Sigmoid colon (tissue), 6 donors: ENCODE measurements at regions not wholly inside any gene's neighbourhood (a gene's known extent, or its start where the extent isn't known, plus 50 kb on each side); places are given as distances from the start of the nearest gene placed in this dataset.

Source experiments
- DNase-seq: peaks from one replicate; pipeline ENCODE4 v3.0.0-alpha.2; 2019
- H3K27ac ChIP-seq, 4 donors: fragments of 200-600 bp; sonication (generic); one replicate each; pipeline ENCODE4 v1.5.1; 2016 to 2019; ENCODE audit warnings: mild to moderate bottlenecking in 1 of 4
- H3K27me3 ChIP-seq, 3 donors: fragments of 200-600 bp; sonication (generic); one replicate each; pipeline ENCODE4 v1.5.1; 2019; ENCODE audit warnings: mild to moderate bottlenecking in 1 of 3
- H3K36me3 ChIP-seq, 4 donors: fragments of 200-600 bp; sonication (generic); one replicate each; pipeline ENCODE4 v1.5.1; 2016 to 2019
- H3K4me1 ChIP-seq, 4 donors: fragments of 200-600 bp; sonication (generic); one replicate each; pipeline ENCODE4 v1.5.1; 2017 to 2019
- H3K4me3 ChIP-seq, 4 donors: fragments of 200-600 bp; sonication (generic); one replicate each; pipeline ENCODE4 v1.5.1; 2017 to 2019; ENCODE audit warnings: mild to moderate bottlenecking in 2 of 4, moderate library complexity in 1 of 4
- H3K9me3 ChIP-seq, 4 donors: fragments of 200-600 bp in 3 of 4; sonication (generic) in 3 of 4; one replicate each; pipeline versions ENCODE4 v1.5.1 to v1.6.1; 2013 to 2019
- EP300 ChIP-seq, 4 donors: sonication (generic); formaldehyde crosslinking; IDR thresholded peaks; one replicate each; pipeline ENCODE4 v1.6.1; 2017; ENCODE audit warnings: antibody characterized with exemption in 4 of 4
- POLR2A ChIP-seq, 2 donors: fragments of 450-650 bp; IDR thresholded peaks; one replicate each; pipeline ENCODE4 v1.6.1; 2016; ENCODE audit warnings: antibody characterized with exemption in 2 of 2, mild to moderate bottlenecking in 2 of 2, moderate library complexity in 2 of 2
- POLR2AphosphoS5 ChIP-seq, 4 donors: sonication (generic); formaldehyde crosslinking; IDR thresholded peaks; one replicate each; pipeline ENCODE4 v1.6.1; 2017; ENCODE audit warnings: antibody characterized with exemption in 4 of 4
- WGBS, 2 donors: extraction: QIAGEN DNeasy Blood & Tissue Kit; methylation state at CpG; one replicate each; pipeline ENCODE4 v1.1.7; 2013; 5-methylcytosine and 5-hydroxymethylcytosine counted together
- intact Hi-C: fragments of 100-400 bp; cut with DNase I; formaldehyde crosslinking; loops from one replicate; pipeline ENCODE4 v1.15.1; 2023
- TF ChIP-seq, protein P1 (sequence below), 4 experiments: fragments of 450-650 bp in 3 of 4; fragments of 200-600 bp in 1 of 4; IDR thresholded peaks; one replicate each; pipeline ENCODE4 v1.5.1; 2016 to 2019; ENCODE audit warnings: antibody characterized with exemption in 4 of 4, mild to moderate bottlenecking in 3 of 4, moderate library complexity in 2 of 4
- donor health status: healthy with polysubstance abuse.
- donor health status: healthy.

DNA sequence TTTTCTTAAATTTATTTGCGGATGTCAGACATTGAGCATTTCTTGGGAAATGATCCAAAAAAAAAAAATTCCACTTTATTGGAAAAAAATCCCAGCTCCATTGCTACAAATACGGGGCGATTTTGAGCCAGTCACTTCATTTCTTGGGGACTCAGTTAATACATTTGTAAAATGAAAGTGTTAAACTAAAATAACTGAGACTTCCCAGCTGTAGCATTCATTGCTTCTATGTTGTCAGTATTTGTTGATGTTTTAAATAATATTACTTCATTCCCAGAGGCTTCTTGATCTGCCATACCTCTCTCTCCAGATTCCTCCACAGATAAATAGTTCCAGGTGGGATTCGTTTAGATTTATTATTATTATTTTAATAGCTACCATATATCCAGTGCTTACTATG is 77.1 kb upstream of the HS3ST3A1 start:
- no peak overlapping the region for H3K4me3 ChIP-seq
- H3K9me3 ChIP-seq: no peaks in the 10 kb centered on the region
- DNase-seq: no peak
- H3K27ac ChIP-seq: no peak overlapping the region
- no peaks in the 10 kb centered on the region for H3K36me3 ChIP-seq
- H3K4me1 ChIP-seq: no peaks in the 10 kb centered on the region
- intact Hi-C loops: no loop called here
- TF ChIP-seq POLR2AphosphoS5 (IDR thresholded peaks at IDR 0.05): no peak
- TF ChIP-seq, protein P1, sequence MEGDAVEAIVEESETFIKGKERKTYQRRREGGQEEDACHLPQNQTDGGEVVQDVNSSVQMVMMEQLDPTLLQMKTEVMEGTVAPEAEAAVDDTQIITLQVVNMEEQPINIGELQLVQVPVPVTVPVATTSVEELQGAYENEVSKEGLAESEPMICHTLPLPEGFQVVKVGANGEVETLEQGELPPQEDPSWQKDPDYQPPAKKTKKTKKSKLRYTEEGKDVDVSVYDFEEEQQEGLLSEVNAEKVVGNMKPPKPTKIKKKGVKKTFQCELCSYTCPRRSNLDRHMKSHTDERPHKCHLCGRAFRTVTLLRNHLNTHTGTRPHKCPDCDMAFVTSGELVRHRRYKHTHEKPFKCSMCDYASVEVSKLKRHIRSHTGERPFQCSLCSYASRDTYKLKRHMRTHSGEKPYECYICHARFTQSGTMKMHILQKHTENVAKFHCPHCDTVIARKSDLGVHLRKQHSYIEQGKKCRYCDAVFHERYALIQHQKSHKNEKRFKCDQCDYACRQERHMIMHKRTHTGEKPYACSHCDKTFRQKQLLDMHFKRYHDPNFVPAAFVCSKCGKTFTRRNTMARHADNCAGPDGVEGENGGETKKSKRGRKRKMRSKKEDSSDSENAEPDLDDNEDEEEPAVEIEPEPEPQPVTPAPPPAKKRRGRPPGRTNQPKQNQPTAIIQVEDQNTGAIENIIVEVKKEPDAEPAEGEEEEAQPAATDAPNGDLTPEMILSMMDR (IDR thresholded peaks at IDR 0.05): no peak
- TF ChIP-seq POLR2A (IDR thresholded peaks at IDR 0.05): no peak
- no peak for TF ChIP-seq EP300 (IDR thresholded peaks at IDR 0.05)
- WGBS, 2 donors: 67 to 70% methylated on average over 4 of the region's 4 CpGs
- H3K27me3 ChIP-seq: no peaks in the 10 kb centered on the region

DNA sequence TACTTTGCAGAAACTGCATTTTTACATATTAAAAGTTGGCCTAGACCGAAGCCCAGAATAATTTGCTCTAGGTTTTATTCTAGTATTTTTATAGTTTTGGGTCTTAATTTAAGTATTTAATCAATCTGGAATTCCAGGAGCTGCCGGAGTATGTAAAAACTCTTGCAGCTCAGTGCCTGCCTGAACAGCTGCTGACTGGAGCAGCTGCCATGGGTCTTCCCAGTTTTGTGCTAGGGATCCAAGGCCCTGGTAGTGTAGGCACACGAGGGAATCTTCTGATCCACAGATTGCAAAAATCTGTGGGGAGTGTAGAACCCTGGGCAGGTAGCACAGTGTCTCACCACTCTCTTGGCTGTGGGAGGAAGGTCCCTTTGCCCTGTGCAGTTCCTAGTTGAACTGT is 87.0 kb upstream of the HS3ST3A1 start:
- DNase-seq: no peak
- H3K27ac ChIP-seq: no peak overlapping the region
- intact Hi-C loops: no loop called here
- peaks cover 0 to 4% (median 0%) of the 10 kb centered on the region in 4 donors for H3K9me3 ChIP-seq
- H3K4me3 ChIP-seq: no peak overlapping the region
- peaks cover 0 to 2% (median 0%) of the 10 kb centered on the region in 3 donors for H3K27me3 ChIP-seq
- TF ChIP-seq POLR2A (IDR thresholded peaks at IDR 0.05) (no peak), POLR2AphosphoS5 (IDR thresholded peaks at IDR 0.05) (no peak), EP300 (IDR thresholded peaks at IDR 0.05) (no peak)
- TF ChIP-seq, protein P1 (IDR thresholded peaks at IDR 0.05): no peak
- WGBS, 2 donors: 75 to 90% methylated on average over 3 of the region's 3 CpGs
- H3K4me1 ChIP-seq: no peaks in the 10 kb centered on the region
- no peaks in the 10 kb centered on the region for H3K36me3 ChIP-seq

DNA sequence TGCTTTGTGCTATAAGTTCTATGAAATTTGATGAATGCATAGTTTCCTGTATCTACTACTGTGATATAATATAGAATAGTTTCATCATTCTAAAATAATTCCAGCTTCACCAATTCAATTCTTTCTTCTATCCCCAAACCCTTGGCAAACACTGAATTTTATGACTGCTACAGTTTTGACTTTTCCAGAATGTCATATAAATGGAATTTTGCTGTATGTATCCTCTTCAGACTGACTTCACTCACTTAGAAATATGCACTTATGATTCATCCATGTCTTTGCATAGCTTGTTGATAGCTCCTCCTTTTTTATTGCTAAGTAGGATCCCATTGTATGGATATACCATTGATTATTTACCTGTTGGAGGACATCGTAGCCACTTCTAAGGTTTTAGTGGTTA is 89.1 kb upstream of the HS3ST3A1 start:
- H3K4me1 ChIP-seq: no peaks in the 10 kb centered on the region
- no peak for DNase-seq
- TF ChIP-seq POLR2A (IDR thresholded peaks at IDR 0.05): no peak
- intact Hi-C loops: no loop called here
- H3K27me3 ChIP-seq: no peaks in the 10 kb centered on the region
- no peak overlapping the region for H3K27ac ChIP-seq
- H3K4me3 ChIP-seq: no peak overlapping the region
- H3K9me3 ChIP-seq: peaks cover 0 to 4% (median 0%) of the 10 kb centered on the region in 4 donors
- 90 to 93% methylated on average over 1 of the region's 1 CpG for WGBS, 2 donors
- H3K36me3 ChIP-seq: no peaks in the 10 kb centered on the region

DNA sequence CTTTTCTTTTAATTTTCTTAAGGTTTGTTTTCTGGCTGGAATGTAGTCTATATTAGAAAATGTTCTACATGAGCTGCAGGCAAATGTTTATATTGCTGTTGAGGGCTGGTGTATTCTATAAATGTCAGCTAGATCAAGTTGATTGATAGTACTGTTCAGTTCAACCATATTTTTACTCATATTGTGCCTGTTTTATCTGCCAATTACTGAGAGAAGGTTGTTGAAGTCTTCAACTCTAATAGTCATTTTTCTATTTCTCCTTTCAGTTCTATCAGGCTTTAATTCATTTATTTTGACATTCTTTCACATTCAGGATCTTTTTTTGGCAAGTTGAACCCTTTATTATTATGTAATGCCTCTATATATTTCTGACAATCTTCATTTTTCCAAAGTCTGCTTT is 93.2 kb upstream of the HS3ST3A1 start:
- Histone ChIP-seq H3K36me3 (no peaks in the 10 kb centered on the region), H3K27ac (no peak overlapping the region), H3K9me3 (peaks cover 0 to 4% (median 0%) of the 10 kb centered on the region in 4 donors), H3K27me3 (no peaks in the 10 kb centered on the region), H3K4me1 (no peaks in the 10 kb centered on the region), H3K4me3 (no peak overlapping the region)
- intact Hi-C loops: no loop called here
- DNase-seq: no peak
- TF ChIP-seq, protein P1 (IDR thresholded peaks at IDR 0.05): no peak
- TF ChIP-seq EP300 (IDR thresholded peaks at IDR 0.05): no peak
- no peak for TF ChIP-seq POLR2AphosphoS5 (IDR thresholded peaks at IDR 0.05)
- no peak for TF ChIP-seq POLR2A (IDR thresholded peaks at IDR 0.05)

DNA sequence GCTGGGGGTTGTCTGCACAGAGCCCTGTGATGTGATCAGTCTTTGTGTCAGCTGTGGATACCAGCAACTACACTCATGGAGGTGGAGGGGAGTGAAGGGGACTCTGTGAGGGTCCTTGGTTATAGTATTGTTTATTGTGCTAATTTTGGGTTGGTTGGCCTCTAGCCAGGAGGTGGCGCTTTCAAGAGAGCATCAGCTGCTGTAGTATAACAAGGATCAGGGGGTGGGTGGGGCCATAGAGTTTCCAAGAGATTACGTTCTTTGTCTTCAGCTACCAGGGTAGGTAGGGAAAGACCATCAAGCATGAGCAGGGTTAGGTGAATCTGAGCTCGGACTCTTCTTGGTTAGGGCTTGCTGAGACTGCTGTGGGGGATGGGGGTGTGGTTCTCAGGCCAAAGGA is 97.1 kb upstream of the HS3ST3A1 start:
- TF ChIP-seq EP300 (IDR thresholded peaks at IDR 0.05) (no peak), POLR2AphosphoS5 (IDR thresholded peaks at IDR 0.05) (no peak), POLR2A (IDR thresholded peaks at IDR 0.05) (no peak)
- TF ChIP-seq, protein P1 (IDR thresholded peaks at IDR 0.05): no peak
- Histone ChIP-seq H3K9me3 (no peaks in the 10 kb centered on the region), H3K27me3 (no peaks in the 10 kb centered on the region), H3K27ac (no peak overlapping the region), H3K4me3 (no peak overlapping the region), H3K4me1 (no peaks in the 10 kb centered on the region), H3K36me3 (no peaks in the 10 kb centered on the region)
- DNase-seq: no peak
- 83 to 90% methylated on average over 3 of the region's 3 CpGs for WGBS, 2 donors
- intact Hi-C loops: no loop called here
